NCI-H2227 (cell line): ENCODE measurements at regions not wholly inside any gene's neighbourhood (a gene's known extent, or its start where the extent isn't known, plus 50 kb on each side); places are given as distances from the start of the nearest gene placed in this dataset.

ENCODE experiments used
- DNase-seq: peaks from one replicate; lab custom pipeline; 2025; ENCODE audit not compliant: unreplicated experiment; lab: John Stamatoyannopoulos, UW

DNA sequence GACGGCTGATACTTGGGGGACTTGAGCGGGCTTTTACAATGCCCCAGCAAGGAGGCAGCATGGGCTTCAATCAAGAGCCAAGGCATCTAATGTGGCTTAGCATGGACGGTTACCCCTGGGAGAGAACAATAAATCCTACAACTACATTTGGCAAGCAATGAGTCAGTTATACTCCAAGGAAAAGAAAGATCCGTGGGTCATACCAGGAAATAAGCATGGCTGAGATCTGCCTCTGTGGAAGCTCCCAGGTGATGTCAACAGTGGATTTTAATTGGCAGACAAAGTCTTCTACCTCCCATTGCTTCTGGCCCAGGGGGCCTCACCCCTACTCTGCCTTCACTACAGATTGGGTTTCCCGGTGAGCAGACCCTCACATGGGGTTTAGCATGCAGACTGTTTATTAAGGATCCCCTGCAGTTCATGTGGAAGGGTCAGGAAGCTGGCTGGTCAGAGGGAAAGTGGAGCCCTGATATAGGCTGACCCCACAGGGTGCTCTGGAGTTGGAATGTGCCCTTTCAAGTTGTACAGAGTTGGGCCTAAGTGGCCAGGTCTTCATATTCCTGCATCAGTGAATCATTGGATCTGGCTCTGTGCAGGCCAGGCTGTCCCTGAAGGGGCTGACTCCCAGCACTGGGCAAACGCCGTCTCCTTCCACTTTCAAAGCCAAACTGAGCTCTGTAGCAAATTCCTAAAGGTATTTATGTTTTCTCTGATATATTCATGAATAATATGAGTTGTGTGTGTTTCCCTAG lies 91.3 kb upstream of the GGTLC1 start:
- DNase-seq: no peak

DNA sequence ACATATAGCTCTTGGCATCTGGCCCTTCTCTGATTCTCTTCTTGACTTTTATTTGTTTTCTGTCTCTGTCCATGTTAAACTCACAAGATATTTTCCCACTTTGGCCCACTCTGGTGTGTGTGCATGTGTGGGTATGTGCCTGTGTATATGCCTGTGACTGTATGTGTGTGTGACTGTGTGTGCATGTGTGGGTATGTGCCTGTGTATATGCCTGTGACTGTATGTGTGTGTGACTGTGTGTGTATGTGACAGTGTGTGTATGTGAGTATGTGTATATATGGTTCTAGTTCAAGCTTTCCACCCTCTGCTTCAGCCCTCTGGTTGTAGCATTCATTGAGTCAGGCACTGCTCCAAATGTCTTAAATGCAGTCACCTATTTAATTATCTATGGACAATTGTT lies 88.6 kb upstream of the GGTLC1 start:
- DNase-seq: no peak

DNA sequence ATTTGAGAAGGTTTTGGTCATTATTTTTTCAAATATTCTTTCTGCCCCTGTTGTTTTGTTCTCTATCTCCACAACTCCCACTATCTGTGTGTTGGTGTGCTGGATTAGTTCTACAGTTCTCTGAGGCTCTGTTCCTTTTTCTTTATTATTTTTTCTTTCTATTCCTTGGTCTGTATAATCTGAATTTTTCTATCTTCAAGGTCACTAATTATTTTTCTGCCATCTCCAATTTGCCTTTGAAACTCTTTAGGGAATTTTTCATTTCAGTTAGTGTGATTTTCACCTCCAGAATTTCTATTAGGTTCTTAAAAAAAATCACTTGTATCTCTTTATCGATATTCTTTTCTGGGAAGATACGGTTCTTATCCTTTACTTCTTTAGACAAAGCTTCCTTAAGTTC lies 82.1 kb upstream of the GGTLC1 start:
- DNase-seq: no peak

DNA sequence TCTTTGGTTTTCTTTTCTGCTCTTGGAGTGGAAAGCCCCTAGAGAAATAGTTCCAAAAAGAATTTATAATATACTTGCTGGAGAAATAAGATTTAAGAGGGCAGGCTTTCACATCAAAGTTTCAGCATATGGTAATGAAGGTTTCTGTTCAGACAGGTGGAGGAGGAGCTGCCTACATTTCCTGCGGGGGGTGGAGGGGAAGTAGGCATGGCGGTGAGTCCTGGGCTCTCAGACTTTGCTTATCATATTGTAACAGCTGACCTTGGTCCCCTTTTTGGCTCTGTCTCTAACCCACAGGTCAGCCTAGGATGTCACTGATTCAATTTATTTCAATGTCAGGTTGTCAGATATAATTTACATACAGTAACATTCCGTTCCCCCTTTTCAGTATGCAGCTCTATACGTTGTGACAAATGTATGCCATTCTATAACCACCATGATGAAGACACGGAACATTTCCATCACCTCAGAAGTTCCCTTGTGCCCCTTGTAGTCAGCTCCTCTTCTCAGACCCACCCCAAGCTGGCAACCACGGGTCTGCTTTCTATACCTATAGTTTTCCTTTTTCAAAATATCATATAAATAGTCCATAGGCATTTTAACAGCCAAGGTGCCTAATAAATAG lies 77.6 kb upstream of the GGTLC1 start:
- DNase-seq: no peak

DNA sequence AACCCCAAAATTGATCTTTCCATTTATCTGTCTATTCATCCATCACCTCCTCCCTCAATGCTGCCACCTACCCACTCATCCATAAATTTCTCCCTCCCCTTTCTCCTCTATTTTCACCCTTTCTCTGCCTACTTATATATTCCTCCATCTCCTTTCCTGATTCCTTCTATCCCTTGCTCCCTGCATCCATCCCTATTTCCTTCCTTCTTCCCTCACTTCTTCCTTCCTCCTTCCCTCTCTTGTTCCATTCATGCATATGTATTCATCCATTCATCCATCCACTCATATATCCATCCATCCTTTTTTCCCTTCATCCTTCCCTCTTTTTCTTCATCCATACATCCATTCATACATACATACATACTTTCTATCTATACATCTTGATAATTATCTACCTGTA lies 76.3 kb upstream of the GGTLC1 start:
- DNase-seq: no peak

DNA sequence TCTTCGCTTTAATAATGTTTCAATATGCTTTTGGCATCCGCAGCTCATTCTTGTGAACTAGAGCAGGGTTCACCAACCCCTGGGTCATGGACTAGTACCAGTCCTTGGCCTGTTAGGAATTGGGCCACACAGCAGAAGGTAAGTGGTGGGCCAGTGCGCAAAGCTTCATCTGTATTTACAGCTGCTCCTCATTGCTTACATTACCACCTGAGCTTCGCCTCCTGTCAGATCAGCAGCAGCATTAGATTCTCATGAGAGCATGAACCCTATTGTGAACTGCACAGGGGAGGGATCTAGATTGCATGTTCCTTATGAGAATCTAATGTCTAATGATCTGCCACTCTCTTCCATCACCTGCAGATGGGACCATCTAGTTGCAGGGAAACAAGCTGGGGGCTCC lies 75.5 kb upstream of the GGTLC1 start:
- DNase-seq: no peak

DNA sequence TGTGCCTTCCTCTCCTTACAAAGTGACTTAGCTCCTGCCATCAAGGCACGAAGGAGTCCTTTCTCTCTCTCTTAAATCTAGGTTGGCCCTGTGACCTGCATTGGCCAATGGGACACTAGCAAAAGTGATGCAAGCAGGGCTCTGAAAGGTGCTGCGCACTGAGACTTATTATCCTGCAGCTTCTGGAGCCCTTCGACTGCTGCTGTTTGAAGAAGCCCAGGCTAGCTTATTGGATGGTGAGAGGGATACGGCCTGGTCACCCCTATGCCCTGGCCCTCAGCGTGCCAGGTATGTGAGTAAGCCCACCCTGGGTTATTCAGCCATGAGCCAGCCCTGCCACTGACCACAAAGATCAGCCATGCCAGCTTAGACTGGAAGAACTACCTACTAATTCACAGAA lies 74.5 kb upstream of the GGTLC1 start:
- DNase-seq: no peak

DNA sequence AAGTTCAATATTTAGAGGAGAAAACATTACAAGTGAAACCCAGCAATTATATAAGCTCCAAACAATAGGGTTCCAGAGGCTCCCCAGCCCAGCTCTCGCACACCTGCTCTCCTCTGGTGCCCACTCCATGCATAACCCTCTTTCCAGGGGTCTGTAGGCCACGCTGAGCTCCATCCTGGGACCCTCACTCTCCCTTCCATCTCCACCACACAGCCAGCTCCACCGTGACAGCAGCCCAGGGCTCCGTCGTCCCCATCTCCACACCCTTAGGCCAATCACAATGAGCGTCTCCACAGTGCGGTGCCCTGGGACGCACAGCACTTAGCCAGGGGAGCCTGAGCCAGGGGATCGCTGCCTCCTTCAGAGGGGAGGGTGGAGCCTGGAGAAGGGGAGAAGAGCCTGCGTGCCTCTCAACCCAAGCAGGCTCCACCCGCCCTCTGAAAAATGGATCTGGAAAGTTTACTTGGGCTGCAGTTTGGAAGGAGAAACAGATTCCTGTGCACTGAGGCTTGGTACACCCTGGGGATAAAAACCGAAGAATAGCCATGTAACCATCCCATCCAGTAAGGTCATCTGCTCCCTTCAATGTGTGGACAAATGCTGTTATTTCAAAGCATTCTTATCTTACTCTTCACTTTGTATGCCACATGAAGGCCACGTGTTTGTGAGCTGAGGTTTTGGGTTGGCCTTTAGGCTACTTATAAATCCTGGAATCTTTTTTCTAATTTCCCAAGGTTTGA lies 72.4 kb upstream of the GGTLC1 start:
- DNase-seq: no peak

DNA sequence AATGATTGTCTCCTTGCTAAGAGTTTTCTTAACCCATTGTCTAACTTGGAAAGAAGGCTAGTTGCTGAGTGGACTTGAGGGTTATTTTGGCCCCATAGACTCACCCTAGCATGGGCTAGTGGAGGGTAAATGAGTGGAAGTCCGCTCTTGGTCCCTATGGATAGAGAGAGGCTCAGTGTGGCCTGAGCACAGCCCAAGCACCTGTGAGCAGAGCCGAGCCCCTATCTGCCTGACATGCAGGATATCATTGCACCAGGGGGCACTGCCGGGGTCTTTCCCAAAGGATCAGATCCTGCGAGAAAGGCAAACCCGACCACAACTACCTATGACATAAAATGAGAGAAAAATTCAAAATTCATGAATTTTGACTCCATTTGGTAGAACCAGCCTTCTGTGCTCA lies 70.6 kb upstream of the GGTLC1 start:
- DNase-seq: no peak

DNA sequence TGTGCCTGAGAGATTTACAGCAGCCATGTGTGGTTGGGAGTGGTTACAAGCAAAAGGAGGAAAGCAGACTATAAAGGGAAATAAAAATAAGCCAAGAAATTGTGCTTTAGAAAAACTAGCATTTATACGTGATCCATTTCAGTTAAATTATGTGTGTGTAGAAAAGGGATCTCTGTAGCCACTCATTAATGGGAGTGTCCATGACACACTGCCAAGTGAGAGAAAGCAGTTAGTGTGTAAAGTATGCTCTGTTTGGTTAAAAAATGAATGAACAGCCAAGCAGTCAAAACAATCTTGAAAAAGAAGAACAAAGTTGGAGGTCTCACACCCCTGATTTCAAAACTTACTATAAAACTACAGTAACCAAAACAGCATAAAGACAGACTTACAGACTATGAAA lies 67.9 kb upstream of the GGTLC1 start:
- DNase-seq: no peak

DNA sequence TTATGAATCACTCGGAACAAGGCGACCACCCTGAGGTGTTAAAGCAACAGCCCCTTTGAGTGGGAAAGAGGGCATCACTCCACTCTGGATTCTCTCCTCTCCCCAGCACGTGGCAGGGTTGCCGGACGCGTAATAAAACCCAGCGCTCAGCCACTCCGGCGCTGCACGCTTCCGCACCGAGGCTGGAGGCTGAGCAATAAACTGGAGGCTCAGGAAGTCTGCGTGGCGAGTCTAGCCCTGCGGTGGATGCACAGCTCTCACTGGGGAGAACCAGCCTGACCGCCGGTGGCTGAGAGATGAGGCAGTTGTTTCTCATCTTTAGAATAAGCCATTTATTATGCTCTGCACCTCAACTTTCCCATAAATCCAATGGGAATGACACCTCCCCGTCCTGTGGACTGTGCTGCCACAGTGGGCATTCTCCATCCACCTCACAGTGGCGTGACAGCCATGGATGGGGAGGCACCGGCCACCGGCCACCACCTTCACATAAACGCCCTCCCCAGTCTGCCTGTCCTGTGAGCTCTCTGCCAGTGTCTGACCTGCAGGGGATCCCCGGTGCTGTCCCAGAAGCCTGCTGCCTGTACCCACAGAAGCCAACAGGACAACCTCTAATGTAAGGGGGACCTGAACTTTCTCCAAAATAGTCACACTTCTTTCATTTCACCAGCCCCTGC lies 64.2 kb upstream of the GGTLC1 start:
- no peak for DNase-seq

DNA sequence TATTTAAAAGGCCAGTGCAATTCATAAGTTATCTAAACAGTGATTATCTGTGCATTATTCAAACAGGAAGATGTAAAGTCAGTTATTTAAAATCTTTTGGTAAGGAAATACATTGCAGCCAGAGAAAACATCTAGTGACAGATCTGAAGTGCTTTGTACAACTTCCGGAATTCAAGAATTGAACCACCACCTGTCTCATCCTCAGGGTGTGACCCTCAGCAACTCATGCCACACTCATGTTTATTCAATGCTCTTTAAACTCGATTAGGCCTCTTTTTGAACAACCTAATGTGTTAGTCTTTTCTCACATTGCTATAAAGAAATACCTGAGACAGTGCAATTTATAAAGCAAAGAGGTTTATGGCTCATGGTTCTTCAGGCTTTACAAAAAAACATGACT lies 62.6 kb upstream of the GGTLC1 start:
- DNase-seq: no peak

DNA sequence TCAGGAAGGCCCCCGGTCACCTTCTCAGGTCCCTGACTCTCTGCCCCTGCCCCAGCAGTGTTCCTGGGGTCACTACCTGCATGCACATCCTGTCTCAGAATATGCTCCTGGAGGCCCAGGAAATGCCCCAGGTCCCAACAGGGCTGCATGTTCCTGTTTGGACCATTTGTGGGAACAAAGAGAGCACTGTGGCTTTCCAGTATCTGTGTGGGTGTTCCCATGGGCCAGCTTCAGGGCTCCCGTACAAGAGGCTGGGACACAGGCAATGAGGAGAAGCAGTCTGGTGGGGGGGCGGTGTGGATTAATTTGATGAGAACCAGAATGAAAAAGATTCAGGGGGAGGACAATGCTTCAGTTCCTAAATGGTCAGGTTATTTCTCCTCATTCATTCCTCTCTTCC lies 61.5 kb upstream of the GGTLC1 start:
- DNase-seq: no peak

DNA sequence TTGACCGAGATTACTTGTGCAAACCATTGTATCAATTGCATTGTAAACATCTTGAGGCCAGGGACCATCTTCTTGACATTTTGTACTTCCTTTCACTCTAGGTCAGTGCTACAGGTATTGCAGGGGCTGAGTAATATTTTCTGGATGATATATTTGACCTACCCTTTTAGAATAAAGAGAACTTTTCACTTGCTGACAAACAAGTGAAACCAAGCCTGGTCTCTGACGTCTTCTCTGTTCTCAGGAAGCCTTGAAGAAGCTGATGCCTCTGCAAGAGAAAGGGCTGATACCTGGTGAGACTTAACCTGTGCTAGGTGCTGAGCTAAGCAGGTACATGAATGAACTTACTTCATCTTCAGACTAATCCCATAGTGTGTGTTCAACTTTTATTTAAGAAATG lies 60.5 kb upstream of the GGTLC1 start:
- DNase-seq: no peak

DNA sequence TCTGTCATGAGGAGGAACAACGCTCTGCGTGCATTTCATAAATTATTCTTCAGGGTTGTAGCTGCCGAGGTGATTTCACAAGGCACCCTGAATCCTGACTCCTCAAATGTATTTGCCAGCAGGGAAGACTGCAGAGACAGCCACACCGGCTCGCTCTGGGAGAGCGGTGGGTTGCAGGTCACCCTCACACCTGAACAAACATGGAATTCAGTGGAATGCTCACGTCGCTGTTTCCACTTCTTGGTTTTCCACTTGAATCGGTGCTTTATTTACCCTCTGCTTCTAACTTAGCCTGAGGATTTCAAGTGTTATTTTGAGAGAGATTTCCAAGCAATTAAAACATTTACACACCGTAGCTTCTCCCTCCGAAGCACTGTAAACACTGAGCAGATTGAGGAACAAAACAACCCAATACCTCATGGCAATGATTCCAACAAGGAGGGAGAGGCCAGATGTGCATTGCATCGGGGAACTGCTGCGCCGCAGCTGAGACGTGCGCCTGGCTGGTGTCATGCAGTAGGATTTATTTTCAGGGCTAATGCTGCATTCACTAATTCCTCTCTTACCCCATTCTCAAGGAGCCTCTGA lies 59.5 kb upstream of the GGTLC1 start:
- DNase-seq: no peak

DNA sequence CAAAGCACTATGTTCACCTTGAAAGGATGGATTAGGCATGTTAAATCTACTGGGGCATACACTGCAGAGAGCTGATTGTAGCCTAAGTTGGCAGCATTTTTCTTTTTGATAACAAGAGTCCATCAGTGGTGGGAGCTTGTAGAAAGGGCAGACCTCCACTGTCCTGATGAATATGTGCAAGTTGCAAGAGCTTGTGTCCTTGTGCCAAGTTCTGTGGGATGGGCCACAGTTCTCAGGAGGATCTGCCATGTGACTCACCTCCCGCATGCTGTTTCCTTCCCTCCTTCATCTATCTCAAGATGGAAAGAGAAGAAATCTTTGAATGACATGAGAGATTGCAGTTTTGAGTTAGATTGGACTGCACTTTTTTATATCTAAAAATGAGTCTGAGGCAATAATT lies 58.3 kb upstream of the GGTLC1 start:
- no peak for DNase-seq

DNA sequence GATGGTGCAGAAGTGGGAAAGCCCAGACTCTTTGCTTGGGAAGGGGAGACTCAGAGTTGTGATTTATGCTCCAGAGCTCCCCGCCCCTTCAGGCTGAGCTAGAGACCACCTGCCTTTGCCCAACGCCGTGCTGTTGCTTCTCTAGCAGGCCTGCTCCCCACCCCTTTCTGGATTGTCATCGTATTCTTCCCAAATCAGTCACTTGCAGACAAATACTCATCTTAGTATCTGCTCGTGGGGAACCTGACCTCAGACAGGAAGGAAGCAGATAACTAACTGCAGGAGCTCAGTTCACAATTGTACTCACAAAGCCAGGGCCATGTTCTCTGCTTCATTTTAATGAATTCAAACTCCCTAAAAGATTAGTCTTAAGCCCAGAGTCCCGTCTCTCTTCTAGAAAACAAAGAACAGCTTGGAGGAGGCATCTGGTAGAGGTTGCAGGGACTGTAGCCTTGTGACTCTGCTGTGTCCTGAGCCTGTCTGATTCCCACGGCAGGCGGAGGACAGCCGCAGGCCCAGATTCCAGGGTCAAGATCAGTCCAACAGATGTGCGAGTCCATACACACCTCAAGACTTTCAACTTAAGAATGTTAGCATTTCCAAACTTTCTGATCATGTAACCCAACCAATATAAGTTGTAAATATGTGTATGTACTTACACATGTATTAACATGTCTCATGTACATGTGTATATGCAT lies 57.2 kb upstream of the GGTLC1 start:
- DNase-seq: no peak

DNA sequence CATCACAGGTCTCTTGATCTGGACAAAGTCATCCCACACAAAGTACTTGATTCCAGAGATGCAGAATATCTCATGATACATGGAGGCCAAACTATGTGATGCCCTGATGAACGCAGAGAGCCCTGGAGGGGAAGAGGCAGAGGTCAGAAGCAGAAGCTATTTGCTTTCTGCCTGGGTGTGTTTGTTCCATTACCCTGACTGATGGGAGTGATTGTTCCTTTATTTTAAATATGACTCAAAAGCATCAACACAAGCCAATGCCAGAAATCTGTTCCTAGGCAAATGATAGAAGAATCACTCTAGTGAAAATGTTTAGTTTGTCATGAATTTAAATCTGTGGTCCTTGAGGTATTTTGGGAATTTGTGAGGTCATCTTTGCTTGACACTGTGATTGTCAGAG lies 54.7 kb upstream of the GGTLC1 start:
- DNase-seq: no peak

DNA sequence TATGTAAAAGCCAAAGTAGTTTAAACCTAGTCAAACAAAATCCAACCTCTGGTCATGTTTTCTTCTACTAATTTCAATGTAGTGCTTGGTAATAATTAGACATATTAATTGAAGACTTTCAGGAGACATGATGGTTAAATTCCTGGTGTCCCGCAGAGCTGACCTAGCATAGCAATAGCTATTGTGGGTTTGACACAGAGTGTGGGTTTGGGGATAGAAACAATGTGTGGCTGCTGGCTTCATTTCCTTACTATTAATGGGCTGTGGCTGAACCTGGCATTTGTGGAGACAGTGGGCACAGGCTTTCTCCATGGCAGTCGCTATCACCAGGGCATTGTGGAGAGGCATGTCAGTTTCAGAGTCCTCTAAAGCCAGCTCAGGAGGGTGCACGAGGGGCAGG lies 54.1 kb upstream of the GGTLC1 start:
- no peak for DNase-seq

DNA sequence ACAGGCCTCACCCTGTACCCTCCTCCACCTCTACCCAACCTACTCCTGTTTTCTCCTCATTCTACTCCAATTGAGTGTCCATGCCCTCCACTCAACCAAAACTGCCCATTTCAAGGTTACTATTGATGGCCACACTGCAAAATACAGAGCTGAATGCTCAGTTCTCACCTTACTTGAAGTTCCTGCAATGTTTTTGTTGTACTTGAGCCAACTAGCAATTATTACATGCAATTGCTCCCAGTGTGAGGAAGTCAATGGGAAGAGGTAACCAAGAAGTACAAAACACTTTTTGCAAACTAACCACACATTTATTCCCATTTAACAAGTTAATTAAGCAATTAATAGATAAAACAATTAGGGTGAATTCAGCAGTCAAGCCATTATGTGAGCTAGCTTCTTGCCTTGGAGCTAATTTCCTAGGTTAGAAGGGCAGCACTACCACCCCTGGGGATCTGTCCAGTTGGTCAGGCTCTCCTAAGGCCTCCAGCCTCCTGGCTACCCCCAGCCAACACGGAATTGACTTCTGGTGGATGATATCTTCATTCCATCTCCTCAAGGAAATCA lies 52.4 kb upstream of the GGTLC1 start:
- DNase-seq: no peak

DNA sequence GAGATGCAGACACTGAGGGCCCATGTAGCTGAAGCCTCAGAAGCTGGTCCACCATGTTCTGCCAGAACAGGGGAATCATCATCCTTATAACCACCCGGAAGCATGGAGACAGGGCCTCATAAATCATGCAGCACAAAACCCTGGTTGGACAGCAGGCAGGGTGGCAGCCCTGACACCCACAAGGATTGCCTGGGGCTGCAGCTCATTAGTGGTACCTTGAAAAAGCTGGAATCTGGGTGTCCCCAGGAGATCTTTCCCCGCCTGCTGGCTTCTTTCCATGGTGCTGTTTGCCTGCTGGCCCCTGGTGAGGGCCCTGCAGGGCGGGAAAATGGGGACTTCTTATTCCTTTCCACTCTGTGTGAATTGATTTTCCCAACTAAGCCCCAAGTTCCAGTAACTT lies 50.6 kb upstream of the GGTLC1 start:
- no peak for DNase-seq
